CD14-positive monocyte (primary cell): ENCODE measurements at regions not wholly inside any gene's neighbourhood (a gene's known extent, or its start where the extent isn't known, plus 50 kb on each side); places are given as distances from the start of the nearest gene placed in this dataset.

Experiments used
- DNase-seq, 3 donors: peaks; one replicate each; pipeline ENCODE4 v3.0.0-alpha.2; 2011 to 2022
- H2AFZ ChIP-seq: 2 replicates; pipeline ENCODE4 v1.6.0; 2012; ENCODE audit warnings: mild to moderate bottlenecking, low read depth, low read length, inconsistent platforms; ENCODE audit not compliant: insufficient read depth, poor library complexity, severe bottlenecking
- H3K27ac ChIP-seq, 2 donors: 1 replicate in 1 of 2; 2 replicates in 1 of 2; pipeline ENCODE4 v1.5.1; 2012 to 2013; ENCODE audit warnings: low read length in 2 of 2, control low read depth in 1 of 2, inconsistent platforms in 1 of 2, low read depth in 1 of 2, mild to moderate bottlenecking in 1 of 2
- H3K27me3 ChIP-seq, 2 donors: one replicate each; pipeline versions ENCODE4 v1.6.0 to v1.6.1; 2011 to 2013; ENCODE audit warnings: low read length in 2 of 2; ENCODE audit not compliant: control insufficient read depth in 2 of 2, insufficient read depth in 2 of 2
- H3K36me3 ChIP-seq, 2 donors: replicated peaks in 1 of 2; 1 replicate in 1 of 2; 2 replicates in 1 of 2; pipeline versions ENCODE4 v1.5.1 to v1.6.1; 2012 to 2013; ENCODE audit warnings: low read length in 2 of 2, control low read depth in 1 of 2, inconsistent platforms in 1 of 2, mild to moderate bottlenecking in 1 of 2; ENCODE audit not compliant: insufficient read depth in 2 of 2, control insufficient read depth in 1 of 2
- H3K4me1 ChIP-seq, 2 donors: 1 replicate in 1 of 2; 2 replicates in 1 of 2; pipeline versions ENCODE4 v1.5.1 to v1.6.1; 2012 to 2013; ENCODE audit warnings: low read length in 2 of 2, control low read depth in 1 of 2, inconsistent platforms in 1 of 2, mild to moderate bottlenecking in 1 of 2, moderate library complexity in 1 of 2; ENCODE audit not compliant: insufficient read depth in 2 of 2, control insufficient read depth in 1 of 2
- H3K4me2 ChIP-seq: replicated peaks from 2 replicates; pipeline ENCODE3; 2012; ENCODE audit warnings: low read length, moderate library complexity, mild to moderate bottlenecking; ENCODE audit not compliant: poor library complexity, severe bottlenecking; ENCODE audit errors: extremely low read depth
- H3K4me3 ChIP-seq, 3 experiments: fragments of 200-600 bp in 1 of 3; sonication (generic) in 1 of 3; replicated peaks in 1 of 3; 1 replicate in 2 of 3; 2 replicates in 1 of 3; pipeline ENCODE4 v1.5.1; 2011 to 2013; ENCODE audit warnings: low read length in 3 of 3, mild to moderate bottlenecking in 3 of 3, control low read depth in 2 of 3, low read depth in 2 of 3, inconsistent platforms in 1 of 3, moderate library complexity in 1 of 3
- H3K79me2 ChIP-seq: 2 replicates; pipeline ENCODE4 v1.6.0; 2012; ENCODE audit warnings: mild to moderate bottlenecking, control low read depth, inconsistent platforms, low read length, moderate library complexity; ENCODE audit not compliant: insufficient read depth
- H3K9ac ChIP-seq: 2 replicates; pipeline ENCODE4 v1.6.0; 2017; ENCODE audit warnings: low read length, mild to moderate bottlenecking; ENCODE audit not compliant: insufficient read depth, poor library complexity, severe bottlenecking
- H3K9me3 ChIP-seq, 2 donors: replicated peaks in 1 of 2; 1 replicate in 1 of 2; 2 replicates in 1 of 2; pipeline versions ENCODE4 v1.5.1 to v1.6.1; 2012 to 2013; ENCODE audit warnings: low read length in 2 of 2, control low read depth in 1 of 2; ENCODE audit not compliant: control insufficient read depth in 1 of 2, insufficient read depth in 1 of 2
- H4K20me1 ChIP-seq: 2 replicates; pipeline ENCODE4 v1.6.0; 2012; ENCODE audit warnings: mild to moderate bottlenecking, low read length, control low read depth, moderate library complexity; ENCODE audit not compliant: insufficient read depth
- H3K27ac Mint-ChIP-seq, 7 donors: one replicate each; pipeline ENCODE4 v1.8.0; 2020; ENCODE audit warnings: mild to moderate bottlenecking in 7 of 7, mixed read lengths in 7 of 7, moderate library complexity in 6 of 7, inconsistent platforms in 2 of 7
- H3K27me3 Mint-ChIP-seq, 3 donors: one replicate each; pipeline ENCODE4 v1.8.0; 2021 to 2022; ENCODE audit warnings: low read depth in 3 of 3, mild to moderate bottlenecking in 3 of 3, mixed read lengths in 3 of 3, moderate library complexity in 3 of 3, inconsistent platforms in 1 of 3
- H3K36me3 Mint-ChIP-seq, 2 donors: one replicate each; pipeline ENCODE4 v1.8.0; 2020; ENCODE audit warnings: mixed read lengths in 2 of 2, inconsistent platforms in 1 of 2, mild to moderate bottlenecking in 1 of 2
- H3K4me1 Mint-ChIP-seq: one replicate; pipeline ENCODE4 v1.8.0; 2020; ENCODE audit warnings: mild to moderate bottlenecking, mixed read lengths
- H3K4me3 Mint-ChIP-seq, 2 donors: one replicate each; pipeline ENCODE4 v1.8.0; 2020; ENCODE audit warnings: mild to moderate bottlenecking in 2 of 2, mixed read lengths in 2 of 2, moderate library complexity in 1 of 2
- H3K9me3 Mint-ChIP-seq, 7 donors: one replicate each; pipeline ENCODE4 v1.8.0; 2020 to 2022; ENCODE audit warnings: mixed read lengths in 7 of 7, mild to moderate bottlenecking in 6 of 7, moderate library complexity in 6 of 7, inconsistent platforms in 2 of 7
- CTCF ChIP-seq: fragments of 200-600 bp; IDR thresholded peaks from one replicate; pipeline ENCODE4 v1.8.0; 2022; ENCODE audit warnings: antibody characterized with exemption, mild to moderate bottlenecking
- WGBS: methylation state at CpG from one replicate; pipeline ENCODE4 v1.1.5; 2013; ENCODE audit warnings: missing lambda C conversion rate; ENCODE audit not compliant: insufficient coverage; 5-methylcytosine and 5-hydroxymethylcytosine counted together
- intact Hi-C, 2 donors: fragments of 100-400 bp; cut with micrococcal nuclease; formaldehyde crosslinking; loops; one replicate each; pipeline versions ENCODE4 v1.15.0 to v1.15.1; 2023

- H4K20me1 ChIP-seq: no peaks in the 10 kb centered on the region
- no CpG with 5 or more reads among the region's 1 CpG for WGBS
- no peak overlapping the region for H3K27ac Mint-ChIP-seq
- intact Hi-C loops: no loop called here
- no peak overlapping the region for H3K9ac ChIP-seq
- DNase-seq: no peak
- H3K4me2 ChIP-seq: no peak overlapping the region
- H2AFZ ChIP-seq: no peak overlapping the region
- no peak overlapping the region for H3K4me3 Mint-ChIP-seq
- H3K79me2 ChIP-seq: no peaks in the 10 kb centered on the region
- H3K4me1 Mint-ChIP-seq: no peaks in the 10 kb centered on the region
- H3K4me3 ChIP-seq: no peak overlapping the region
- no peaks in the 10 kb centered on the region for H3K27me3 ChIP-seq
- no peak for TF ChIP-seq CTCF
- H3K4me1 ChIP-seq: no peaks in the 10 kb centered on the region
- H3K9me3 ChIP-seq: peaks cover 6 to 10% of the 10 kb centered on the region in 2 donors
- H3K36me3 ChIP-seq: no peaks in the 10 kb centered on the region
- peaks cover 0 to 11% (median 6%) of the 10 kb centered on the region in 7 donors for H3K9me3 Mint-ChIP-seq
- H3K27ac ChIP-seq: no peak overlapping the region
- H3K27me3 Mint-ChIP-seq: peaks cover 0 to 2% (median 0%) of the 10 kb centered on the region in 3 donors
- no peaks in the 10 kb centered on the region for H3K36me3 Mint-ChIP-seq
Measured at GRCh38 chr18:39225373-39225772, 1659.8 kb upstream of the CELF4 start.

- H3K4me1 ChIP-seq: no peaks in the 10 kb centered on the region
- H3K27me3 Mint-ChIP-seq: peaks cover 0 to 2% (median 0%) of the 10 kb centered on the region in 3 donors
- no peak overlapping the region for H2AFZ ChIP-seq
- no peak overlapping the region for H3K27ac Mint-ChIP-seq
- H3K4me3 ChIP-seq: no peak overlapping the region
- peaks cover 0 to 7% (median 4%) of the 10 kb centered on the region in 7 donors for H3K9me3 Mint-ChIP-seq
- DNase-seq: no peak
- no peaks in the 10 kb centered on the region for H3K4me1 Mint-ChIP-seq
- peaks cover 6 to 9% of the 10 kb centered on the region in 2 donors for H3K9me3 ChIP-seq
- H3K36me3 ChIP-seq: no peaks in the 10 kb centered on the region
- intact Hi-C loops: no loop called here
- no peaks in the 10 kb centered on the region for H3K79me2 ChIP-seq
- no peaks in the 10 kb centered on the region for H3K36me3 Mint-ChIP-seq
- no peak overlapping the region for H3K9ac ChIP-seq
- no peak overlapping the region for H3K4me3 Mint-ChIP-seq
- H3K27me3 ChIP-seq: no peaks in the 10 kb centered on the region
- no peak overlapping the region for H3K4me2 ChIP-seq
- H3K27ac ChIP-seq: no peak overlapping the region
- no CpG with 5 or more reads among the region's 1 CpG for WGBS
- no peaks in the 10 kb centered on the region for H4K20me1 ChIP-seq
- no peak for TF ChIP-seq CTCF
Measured at GRCh38 chr18:39223283-39223682, 1657.7 kb upstream of the CELF4 start.
